ENCODE measurements at regions not wholly inside any gene's neighbourhood (a gene's known extent, or its start where the extent isn't known, plus 50 kb on each side); places are given as distances from the start of the nearest gene placed in this dataset.

GRCh38 chr19:30792561-30793505, 420.6 kb downstream of the ZNF536 start (continued):
- TF ChIP-seq FOXP4 (CRISPR knock-in tag; IDR thresholded peaks at IDR 0.05) (no peak), ATF1 (CRISPR knock-in tag; IDR thresholded peaks at IDR 0.05) (no peak), TEAD1 (CRISPR knock-in tag; IDR thresholded peaks at IDR 0.05) (no peak), JUN (CRISPR knock-in tag; IDR thresholded peaks at IDR 0.05) (no peak)

GRCh38 chr19:30791088-30791487, 418.9 kb downstream of the ZNF536 start:
- ATAC-seq, result no peak
- H3K27ac Mint-ChIP-seq, result no peak overlapping the region
- no peaks in the 10 kb centered on the region for H3K27me3 Mint-ChIP-seq (ENCODE audit: low read depth)
- no peak overlapping the region for H3K4me3 Mint-ChIP-seq
- H3K4me1 Mint-ChIP-seq, result no peaks in the 10 kb centered on the region
- peaks cover 13% of the 10 kb centered on the region for H3K36me3 Mint-ChIP-seq
- ChIA-PET POLR2A (no interaction called here), CTCF (interaction anchor here (0.5 to 1.4 kb wide), 3 partner anchors 9 to 129 kb away, joined by 3 to 5 read pairs (median 4); no protein-coding TSS in a partner anchor)
- DNase-seq (ENCODE audit: low spot score), result no peak
- peaks cover 28% of the 10 kb centered on the region for H3K9me3 Mint-ChIP-seq
- TF ChIP-seq CREM (CRISPR knock-in tag; IDR thresholded peaks at IDR 0.05) (no peak), MAX (CRISPR knock-in tag; IDR thresholded peaks at IDR 0.05) (no peak), AFF4 (CRISPR knock-in tag; IDR thresholded peaks at IDR 0.05; ENCODE audit: borderline replicate concordance) (no peak), AR (CRISPR knock-in tag; IDR thresholded peaks at IDR 0.05) (no peak), GABPB1 (CRISPR knock-in tag; IDR thresholded peaks at IDR 0.05) (no peak), ERG (CRISPR knock-in tag; IDR thresholded peaks at IDR 0.05) (no peak), NR1H2 (CRISPR knock-in tag; IDR thresholded peaks at IDR 0.05) (no peak), ZNF423 (CRISPR knock-in tag; IDR thresholded peaks at IDR 0.05) (no peak), TCF7 (CRISPR knock-in tag; IDR thresholded peaks at IDR 0.05; ENCODE audit: low read depth) (no peak), PRDM15 (CRISPR knock-in tag; IDR thresholded peaks at IDR 0.05) (no peak), JAZF1 (CRISPR knock-in tag; IDR thresholded peaks at IDR 0.05) (no peak), ZNF425 (CRISPR knock-in tag; conservative IDR thresholded peaks at IDR 0.05) (no peak), NFYB (CRISPR knock-in tag; conservative IDR thresholded peaks at IDR 0.05; ENCODE audit: low read depth) (no peak)
